ENCODE measurements at regions not wholly inside any gene's neighbourhood (a gene's known extent, or its start where the extent isn't known, plus 50 kb on each side); places are given as distances from the start of the nearest gene placed in this dataset.

- DNase-seq = no peak
Observed at GRCh38 chr17:33652731-33653398, 359.8 kb upstream of the ASIC2 start.

GRCh38 chr17:33653399-33653788, 360.3 kb upstream of the ASIC2 start:
- DNase-seq = no peak

GRCh38 chr17:33657181-33657580, 364.1 kb upstream of the ASIC2 start:
- no peak for DNase-seq

DNA sequence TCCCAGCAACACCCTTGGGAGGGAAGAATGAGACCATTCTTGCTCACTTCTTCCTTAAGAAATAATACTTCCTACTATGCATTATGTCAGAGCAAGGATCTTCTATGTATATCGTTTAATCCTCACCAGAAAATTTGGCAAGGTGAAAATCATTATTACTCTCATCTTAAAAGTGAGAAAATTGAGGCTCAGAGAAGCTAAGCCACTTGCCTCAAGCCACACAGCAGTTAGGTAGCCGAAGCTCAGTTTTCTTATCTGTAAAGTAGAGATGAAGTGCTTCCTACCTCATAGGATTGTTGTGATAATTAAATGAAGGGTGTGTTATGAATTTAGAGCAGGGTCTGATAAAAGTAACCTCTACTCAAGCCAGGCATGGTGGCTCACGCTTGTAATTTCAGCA, 368.9 kb upstream of the ASIC2 start:
- no peak for DNase-seq

DNA sequence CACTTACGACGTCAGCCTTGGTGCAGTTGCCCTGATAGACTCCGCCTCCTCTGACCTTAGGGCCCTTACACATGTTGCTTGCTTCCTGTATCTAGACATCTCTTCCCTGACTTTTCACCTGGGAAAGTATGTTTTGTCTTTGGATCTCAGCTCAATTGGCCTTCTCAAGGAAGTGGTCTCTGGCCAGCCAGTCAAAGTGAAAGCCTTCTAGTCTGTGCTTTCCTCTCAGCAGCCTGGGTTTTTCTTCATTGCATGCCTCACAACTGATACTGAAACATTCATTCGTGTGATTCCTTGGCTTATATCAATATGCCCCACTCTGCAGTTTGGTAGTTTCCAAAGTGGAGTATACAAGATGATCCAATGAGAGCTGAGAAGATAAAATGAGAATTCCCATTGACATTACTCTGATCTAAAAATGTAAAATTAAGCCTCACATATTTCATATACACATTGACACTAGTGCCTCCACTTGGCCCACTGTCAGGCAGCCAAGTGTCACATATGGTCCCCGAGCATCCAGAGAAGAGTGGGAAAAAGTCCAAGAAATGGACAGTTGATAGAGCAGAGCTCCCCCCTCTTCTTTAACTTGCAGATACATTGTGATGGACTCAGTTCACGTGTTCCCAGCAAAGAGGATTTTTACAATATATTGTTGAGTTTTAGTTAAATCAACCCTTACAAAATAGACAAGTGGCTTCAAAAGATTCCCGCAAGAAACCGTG, 371.2 kb upstream of the ASIC2 start:
- DNase-seq = no peak

DNA sequence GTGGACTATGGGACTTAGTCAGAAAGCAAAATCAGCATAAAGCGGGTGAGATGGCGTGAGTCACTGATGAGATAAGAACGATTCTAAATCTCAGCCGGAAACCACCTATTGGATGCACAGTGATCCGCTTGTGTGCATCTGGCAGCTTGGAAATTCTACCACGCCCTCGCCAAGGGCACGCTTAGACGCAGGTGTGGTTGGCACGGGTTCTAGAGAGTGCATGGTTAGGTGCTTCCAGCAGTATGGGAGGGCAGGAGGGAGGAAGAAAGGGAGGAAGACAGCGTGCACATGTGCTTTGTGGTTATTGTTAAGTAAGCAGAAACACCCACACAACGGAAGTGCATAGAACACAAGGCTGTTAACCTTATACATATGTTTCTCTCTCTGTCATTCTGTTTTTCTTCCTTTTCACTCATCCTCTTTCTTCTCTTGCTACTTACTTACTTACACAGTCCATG, 374.0 kb upstream of the ASIC2 start:
- DNase-seq = peak; percentile 3

- DNase-seq = no peak
Observed at GRCh38 chr17:33667671-33668070, 374.6 kb upstream of the ASIC2 start.

GRCh38 chr17:33668516-33668915, 375.4 kb upstream of the ASIC2 start:
- DNase-seq = no peak

DNA sequence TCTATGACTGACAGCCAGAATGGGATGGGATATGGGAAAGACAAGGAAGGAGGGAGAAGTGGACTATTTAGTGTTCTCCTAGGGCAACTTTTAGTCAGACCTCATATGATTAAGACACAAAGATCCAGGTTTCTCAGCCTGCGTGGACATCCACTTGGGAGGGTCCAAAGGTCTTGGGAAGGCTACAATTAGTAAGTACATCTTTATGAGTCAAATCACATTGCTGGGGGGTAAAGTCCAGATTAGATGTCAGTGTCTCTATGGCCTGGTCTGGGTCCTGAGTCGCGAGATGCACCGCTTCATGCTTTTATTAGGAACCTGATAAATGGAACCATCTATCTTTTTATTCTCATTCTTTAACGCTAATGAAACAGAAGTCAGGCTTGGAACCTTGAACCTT, 378.4 kb upstream of the ASIC2 start:
- DNase-seq = no peak

- peak; percentile 23 for DNase-seq
Observed at GRCh38 chr17:33674685-33675084, 381.6 kb upstream of the ASIC2 start.

DNA sequence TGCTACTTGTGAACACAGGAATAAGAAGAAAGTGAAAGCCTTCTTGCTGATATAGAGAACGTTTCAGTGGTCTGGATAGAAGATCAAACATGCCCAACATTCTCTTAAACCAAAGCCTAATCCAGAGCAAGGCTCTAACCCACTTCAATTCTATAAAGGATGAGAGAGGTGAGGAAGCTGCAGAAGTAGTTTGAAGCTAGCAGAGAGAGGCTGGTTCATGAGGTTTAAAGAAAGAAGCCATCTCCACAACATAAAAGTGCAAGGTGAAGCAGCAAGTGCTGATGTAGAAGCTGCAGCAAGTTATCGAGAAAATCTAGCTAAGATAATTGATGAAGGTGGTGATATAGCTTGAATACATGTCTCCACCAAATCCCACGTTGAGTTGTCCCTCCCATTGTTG, 383.3 kb upstream of the ASIC2 start:
- DNase-seq = no peak

- DNase-seq = no peak
Observed at GRCh38 chr17:33679595-33679994, 386.5 kb upstream of the ASIC2 start.

DNA sequence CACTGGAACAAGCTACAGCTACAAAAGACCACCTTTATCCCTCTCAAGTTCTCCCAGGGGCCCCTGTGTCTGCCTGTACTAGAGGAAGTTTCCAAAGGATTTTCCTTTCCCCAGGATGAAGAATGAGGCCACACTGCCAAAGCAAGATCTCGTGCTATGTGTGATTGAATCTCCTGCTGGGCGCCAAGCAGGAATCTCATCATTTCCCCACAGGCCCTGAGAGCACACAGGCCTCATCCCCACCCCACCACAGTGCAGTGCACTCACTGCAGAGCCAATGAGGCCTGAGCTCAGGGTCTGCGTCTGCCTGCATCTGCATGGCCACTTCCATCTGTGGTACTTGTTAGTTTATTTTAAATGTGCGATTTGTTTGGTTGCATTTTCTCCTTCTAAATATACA, 387.4 kb upstream of the ASIC2 start:
- no peak for DNase-seq

DNA sequence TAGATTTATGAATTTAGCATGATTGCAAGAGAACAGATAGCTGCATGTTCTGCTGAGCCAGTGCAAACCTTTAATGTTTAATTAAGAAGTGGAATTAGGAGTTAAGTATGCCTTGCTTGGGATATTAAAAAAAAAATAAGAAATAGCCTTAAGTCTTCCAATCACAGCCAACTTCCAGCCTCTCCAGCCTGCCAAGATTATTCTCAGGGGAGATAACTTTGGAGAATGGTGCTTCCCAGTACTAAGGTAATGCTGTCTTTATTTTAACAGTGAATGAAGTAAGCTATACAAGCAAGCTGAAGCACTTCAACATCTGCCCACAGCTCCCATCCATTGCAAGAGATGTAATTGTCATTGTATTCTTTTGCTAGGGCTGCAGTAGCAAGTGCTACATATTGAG, 389.5 kb upstream of the ASIC2 start:
- no peak for DNase-seq

GRCh38 chr17:33684735-33685134, 391.6 kb upstream of the ASIC2 start:
- DNase-seq = no peak

GRCh38 chr17:33686171-33686570, 393.1 kb upstream of the ASIC2 start:
- no peak for DNase-seq

GRCh38 chr17:33687831-33688230, 394.7 kb upstream of the ASIC2 start:
- DNase-seq = no peak

DNA sequence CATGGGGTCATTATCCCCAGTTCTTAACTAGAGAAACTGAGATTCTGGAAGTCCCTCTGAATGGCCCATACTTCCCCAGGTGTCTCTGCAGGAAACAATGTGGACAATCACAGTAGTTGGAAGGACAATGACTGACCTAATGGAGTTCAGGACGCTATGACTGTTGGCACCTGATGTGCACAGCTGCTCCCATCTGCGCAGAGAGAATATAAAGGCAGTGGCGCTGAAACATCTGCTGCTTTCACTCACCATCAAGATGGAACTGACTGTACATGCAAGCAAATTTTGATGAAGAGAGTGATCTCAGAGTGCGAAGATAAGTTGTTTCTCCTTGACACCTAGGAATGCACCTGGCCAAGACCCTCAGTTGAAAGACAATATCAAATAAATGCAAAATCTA, 395.7 kb upstream of the ASIC2 start:
- no peak for DNase-seq

- DNase-seq = no peak
Observed at GRCh38 chr17:33689725-33690124, 396.6 kb upstream of the ASIC2 start.

DNA sequence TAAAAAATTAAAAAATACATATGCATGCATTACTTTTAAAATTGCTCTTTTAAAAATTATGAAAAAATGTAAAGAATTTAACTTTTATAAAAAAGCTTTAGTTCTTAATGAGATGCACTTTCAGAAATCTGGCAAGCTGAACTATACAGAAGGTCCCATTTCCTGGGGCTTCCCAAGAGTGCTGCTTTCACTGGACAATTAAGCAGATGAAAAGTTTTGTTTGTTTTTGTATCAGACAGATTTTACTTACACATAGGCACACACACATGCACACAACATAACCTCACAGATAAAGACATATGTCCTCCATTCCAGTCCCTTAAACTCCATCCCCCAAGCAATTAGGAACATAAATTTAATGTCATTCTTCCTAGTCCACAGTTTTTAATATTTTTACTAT, 402.3 kb upstream of the ASIC2 start:
- DNase-seq = no peak

GRCh38 chr17:33696102-33696501, 403.0 kb upstream of the ASIC2 start:
- no peak for DNase-seq

GRCh38 chr17:33697557-33697956, 404.5 kb upstream of the ASIC2 start:
- no peak for DNase-seq

DNA sequence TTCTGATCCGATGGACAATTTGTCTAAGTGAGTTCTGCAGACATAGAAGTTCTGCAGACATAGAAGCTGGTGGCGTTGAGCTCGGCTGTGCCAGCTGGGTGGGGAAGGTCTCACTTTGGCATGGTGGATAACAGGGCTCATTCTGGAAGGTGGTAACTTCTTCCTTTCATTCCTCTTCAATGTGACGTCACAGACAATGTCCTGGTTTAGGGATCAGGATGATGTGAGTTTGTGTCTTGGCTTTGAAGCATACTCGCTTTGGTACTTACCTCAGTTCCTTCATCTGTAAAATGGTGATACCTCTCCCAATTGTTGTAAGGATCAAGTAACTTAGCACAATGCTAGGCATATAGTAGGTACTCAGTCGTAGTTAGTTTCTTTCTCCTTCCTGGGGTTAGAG, 408.8 kb upstream of the ASIC2 start:
- no peak for DNase-seq

- DNase-seq = no peak
Observed at GRCh38 chr17:33704856-33705255, 411.8 kb upstream of the ASIC2 start.

DNA sequence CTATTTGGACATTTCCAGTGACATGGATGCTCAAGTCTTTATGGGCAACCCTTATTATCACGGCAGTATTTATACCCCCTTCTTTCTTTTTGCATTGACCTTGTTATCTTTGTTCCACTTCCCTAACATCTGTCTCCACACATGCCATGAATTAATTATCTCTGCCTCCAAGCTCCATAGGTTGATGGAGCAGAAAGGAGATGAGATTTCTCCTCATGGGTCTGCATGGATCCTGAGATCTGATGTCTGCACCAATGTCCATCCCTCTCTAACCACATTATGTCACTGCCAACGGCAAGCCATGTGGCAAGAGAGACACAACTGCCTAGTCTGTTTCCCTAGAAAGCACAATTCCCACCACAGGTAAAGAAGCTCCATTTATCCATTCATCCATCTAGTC, 416.8 kb upstream of the ASIC2 start:
- no peak for DNase-seq
